HAP-1 (cell line): ENCODE measurements at regions not wholly inside any gene's neighbourhood (a gene's known extent, or its start where the extent isn't known, plus 50 kb on each side); places are given as distances from the start of the nearest gene placed in this dataset.

ENCODE experiments used
- DNase-seq, 2 experiments: peaks; one replicate each; pipeline ENCODE4 v3.0.0-alpha.2; 2016 to 2020; ENCODE audit warnings: low spot score in 2 of 2
- H3K27me3 ChIP-seq: fragments of 250-450 bp; sonication (Bioruptor Pico); 2 replicates; pipeline ENCODE4 v1.5.1; 2020; ENCODE audit warnings: low read depth, mild to moderate bottlenecking, moderate library complexity
- H3K36me3 ChIP-seq: fragments of 250-450 bp; sonication (Bioruptor Pico); replicated peaks from 2 replicates; pipeline ENCODE4 v1.5.1; 2020; ENCODE audit warnings: mild to moderate bottlenecking
- H3K4me1 ChIP-seq: fragments of 250-450 bp; sonication (Bioruptor Pico); 2 replicates; pipeline ENCODE4 v1.5.1; 2020; ENCODE audit warnings: mild to moderate bottlenecking
- H3K4me3 ChIP-seq: fragments of 250-450 bp; sonication (Bioruptor Pico); 2 replicates; pipeline ENCODE4 v1.5.1; 2020; ENCODE audit warnings: mild to moderate bottlenecking, moderate library complexity
- H3K9me3 ChIP-seq: fragments of 250-450 bp; sonication (Bioruptor Pico); 2 replicates; pipeline ENCODE4 v1.5.1; 2020; ENCODE audit warnings: mild to moderate bottlenecking, moderate library complexity
- in situ Hi-C: fragments of 300-500 bp; cut with MboI; formaldehyde crosslinking; loops from 3 replicates; pipeline ENCODE4 v1.14.3; 2020; ENCODE audit warnings: low sequenced_read_pairs, inconsistent platforms, mixed read lengths

DNA sequence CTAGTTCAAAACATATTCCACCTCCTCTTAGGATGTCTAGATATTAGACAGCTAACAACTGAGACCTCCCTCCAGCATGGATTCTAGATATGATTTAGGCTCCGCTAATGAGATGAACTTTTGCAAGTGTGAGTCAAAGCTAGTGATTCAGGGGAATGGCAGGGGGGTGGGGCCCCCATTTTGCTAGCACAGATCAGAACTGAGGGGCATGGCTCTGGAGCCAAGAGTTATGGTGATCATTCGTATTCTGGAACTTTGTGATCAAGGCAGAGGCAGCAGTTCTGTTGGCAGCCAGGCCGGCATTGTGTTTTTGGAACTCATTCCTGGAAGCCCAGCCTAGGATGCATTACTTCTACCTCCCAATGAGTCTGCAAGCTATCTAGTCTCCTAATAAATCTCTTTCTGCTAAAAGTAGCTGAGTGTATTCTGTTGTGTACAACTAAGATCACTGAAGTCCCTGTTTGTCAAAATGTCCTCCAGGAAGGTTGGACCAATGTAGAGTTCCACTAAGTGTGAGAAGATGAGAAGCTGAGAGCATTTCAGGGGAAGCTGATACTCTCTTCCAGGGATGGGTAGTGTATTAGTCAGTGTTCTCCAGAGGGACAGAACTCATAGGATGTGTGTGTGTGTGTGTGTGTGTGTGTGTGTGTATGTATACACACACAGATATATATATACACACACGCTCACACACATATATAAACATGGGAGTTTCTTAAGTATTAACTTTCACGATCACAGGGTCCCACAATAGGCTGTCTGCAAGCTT, 312.7 kb downstream of the TLE3 start:
- Histone ChIP-seq H3K4me1 (no peaks in the 10 kb centered on the region), H3K9me3 (no peaks in the 10 kb centered on the region; the same call in 1 of the 2 replicates), H3K4me3 (no peak overlapping the region), H3K36me3 (no peaks in the 10 kb centered on the region), H3K27me3 (peaks cover 16% of the 10 kb centered on the region)
- in situ Hi-C loops = no loop called here
- DNase-seq = no peak

GRCh38 chr15:69786136-69786701, 311.5 kb downstream of the TLE3 start:
- no peak for DNase-seq
- no peaks in the 10 kb centered on the region for H3K36me3 ChIP-seq
- in situ Hi-C loops = no loop called here
- no peak overlapping the region for H3K4me3 ChIP-seq
- H3K4me1 ChIP-seq = no peaks in the 10 kb centered on the region
- no peaks in the 10 kb centered on the region; the same call in 1 of the 2 replicates for H3K9me3 ChIP-seq
- H3K27me3 ChIP-seq = peaks cover 16% of the 10 kb centered on the region

GRCh38 chr15:69787791-69788190, 309.9 kb downstream of the TLE3 start:
- no peak overlapping the region for H3K4me3 ChIP-seq
- H3K4me1 ChIP-seq = no peaks in the 10 kb centered on the region
- peaks cover 7% of the 10 kb centered on the region for H3K27me3 ChIP-seq
- H3K9me3 ChIP-seq = no peaks in the 10 kb centered on the region; the same call in 1 of the 2 replicates
- in situ Hi-C loops = no loop called here
- no peak for DNase-seq
- H3K36me3 ChIP-seq = no peaks in the 10 kb centered on the region

DNA sequence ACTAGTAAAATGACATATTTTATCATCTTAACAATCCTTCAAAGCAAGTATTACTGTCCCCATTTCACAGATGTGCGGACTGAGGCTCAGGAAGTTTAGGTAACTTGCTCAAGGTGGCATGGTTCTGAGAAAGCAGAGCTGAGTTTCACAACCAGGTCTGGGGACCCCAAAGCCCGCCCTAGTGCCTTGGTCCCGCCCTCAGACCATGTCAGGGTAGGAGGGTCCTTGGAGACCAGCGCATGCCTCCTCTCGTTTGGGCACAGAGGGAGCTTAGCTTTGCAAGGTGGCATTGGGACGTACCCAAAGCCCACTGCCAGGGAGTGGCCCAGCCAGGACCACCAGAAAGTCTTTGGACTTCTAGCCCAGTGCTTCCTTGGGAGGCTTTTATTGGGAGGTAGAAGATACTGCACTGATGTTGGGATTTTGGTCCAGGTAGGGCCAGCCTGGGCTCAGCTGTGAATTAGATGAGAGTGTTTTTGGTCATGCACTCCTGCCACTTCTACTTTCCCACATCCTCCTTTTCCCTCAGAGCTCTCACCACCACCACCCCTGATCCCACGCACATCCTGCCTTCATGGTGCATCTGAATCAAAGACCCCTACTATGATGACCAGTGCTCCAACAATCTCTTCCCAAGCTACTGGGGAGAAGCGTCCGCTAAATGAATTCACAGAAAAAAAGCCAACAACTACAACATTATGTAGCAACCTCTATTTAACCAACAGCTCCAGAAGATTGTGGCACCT, 307.9 kb downstream of the TLE3 start:
- Histone ChIP-seq H3K4me3 (no peak overlapping the region), H3K36me3 (no peaks in the 10 kb centered on the region), H3K27me3 (peaks cover 2% of the 10 kb centered on the region), H3K4me1 (no peaks in the 10 kb centered on the region), H3K9me3 (no peaks in the 10 kb centered on the region; the same call in 1 of the 2 replicates)
- DNase-seq = no peak
- in situ Hi-C loops = no loop called here

- Histone ChIP-seq H3K27me3 (peaks cover 2% of the 10 kb centered on the region), H3K4me3 (no peak overlapping the region), H3K4me1 (no peaks in the 10 kb centered on the region), H3K36me3 (no peaks in the 10 kb centered on the region), H3K9me3 (no peaks in the 10 kb centered on the region; the same call in 1 of the 2 replicates)
- no peak for DNase-seq
- in situ Hi-C loops = no loop called here
Observed at GRCh38 chr15:69790632-69791031, 307.1 kb downstream of the TLE3 start.

DNA sequence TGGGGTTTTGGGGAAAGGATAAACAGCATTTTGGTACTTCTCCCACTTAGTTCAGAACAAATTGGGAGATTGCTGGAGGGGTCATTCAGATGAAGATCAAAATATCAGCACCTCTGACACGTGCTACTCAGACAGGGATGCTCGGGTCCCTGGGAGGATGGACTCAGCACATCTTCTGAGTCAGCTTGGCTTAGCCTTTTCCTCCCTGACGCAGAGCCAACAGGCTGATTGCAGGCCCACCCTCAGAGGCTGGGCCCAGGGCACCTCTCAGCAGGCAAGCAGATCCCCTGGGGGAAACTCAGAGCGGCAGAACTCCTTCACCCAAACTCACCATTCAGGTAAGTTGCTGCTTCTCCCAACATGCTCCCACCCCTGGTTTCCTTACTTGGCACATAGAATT, 304.9 kb downstream of the TLE3 start:
- no peak overlapping the region for H3K4me3 ChIP-seq
- H3K4me1 ChIP-seq = no peaks in the 10 kb centered on the region
- no peak for DNase-seq
- in situ Hi-C loops = no loop called here
- peaks cover 2% of the 10 kb centered on the region for H3K27me3 ChIP-seq
- no peaks in the 10 kb centered on the region for H3K36me3 ChIP-seq
- no peaks in the 10 kb centered on the region; the same call in 1 of the 2 replicates for H3K9me3 ChIP-seq

DNA sequence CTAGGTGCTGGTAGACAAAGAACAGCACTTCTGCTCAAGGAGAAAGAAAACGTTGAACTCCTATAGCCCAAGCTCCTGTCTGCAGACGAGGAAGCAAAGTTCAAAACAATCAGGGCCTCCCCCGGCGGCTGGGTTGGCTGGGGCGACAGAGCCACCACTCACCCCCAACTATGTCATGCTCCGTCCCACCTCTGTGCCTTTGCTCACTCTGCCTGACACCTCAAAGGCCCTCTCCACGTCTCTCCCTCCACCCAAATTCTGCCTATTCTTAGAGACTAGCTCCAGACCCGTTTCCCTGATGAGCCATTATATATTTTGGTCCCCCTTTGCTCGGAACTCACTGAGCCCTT, 304.3 kb downstream of the TLE3 start:
- Histone ChIP-seq H3K36me3 (no peaks in the 10 kb centered on the region), H3K27me3 (peaks cover 2% of the 10 kb centered on the region; the same call in 1 of the 2 replicates), H3K4me3 (no peak overlapping the region), H3K9me3 (no peaks in the 10 kb centered on the region; the same call in 1 of the 2 replicates), H3K4me1 (no peaks in the 10 kb centered on the region)
- in situ Hi-C loops = no loop called here
- DNase-seq = no peak

DNA sequence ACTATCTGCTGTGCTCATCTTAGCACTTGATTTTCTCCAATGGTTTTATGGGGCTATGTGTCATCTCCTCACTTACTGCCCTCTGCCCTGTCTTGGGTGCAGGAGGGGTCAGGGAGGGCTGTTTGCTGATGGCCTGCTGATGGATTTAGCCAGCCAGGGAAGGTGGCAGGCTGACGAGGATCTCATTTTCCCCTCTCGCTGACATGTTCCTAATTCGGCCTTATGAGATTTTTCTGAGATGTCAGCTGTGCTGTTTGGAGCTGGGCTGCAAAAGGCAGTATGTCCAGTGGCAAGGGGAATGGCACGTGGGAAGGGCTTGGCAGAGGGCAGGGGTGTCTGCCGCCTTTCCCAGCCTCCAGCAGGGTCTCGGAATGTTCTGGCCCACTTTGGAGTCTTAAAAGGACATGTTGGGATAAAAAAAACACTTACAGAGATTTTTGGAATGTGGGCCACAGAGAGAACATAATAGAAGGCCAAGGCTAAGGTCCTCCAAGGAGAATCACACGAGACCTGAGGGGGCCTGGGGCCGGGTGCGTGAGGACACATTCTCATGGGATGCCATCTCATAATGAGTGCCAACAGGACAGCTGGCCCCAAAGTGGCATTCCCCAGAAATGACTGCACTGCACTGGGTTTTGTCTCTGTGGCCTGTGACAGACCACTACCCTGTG, 303.8 kb downstream of the TLE3 start:
- DNase-seq = no peak
- Histone ChIP-seq H3K4me3 (no peak overlapping the region), H3K9me3 (no peaks in the 10 kb centered on the region; the same call in 1 of the 2 replicates), H3K36me3 (no peaks in the 10 kb centered on the region), H3K27me3 (peaks cover 2% of the 10 kb centered on the region; the same call in 1 of the 2 replicates), H3K4me1 (no peaks in the 10 kb centered on the region)
- in situ Hi-C loops = no loop called here

DNA sequence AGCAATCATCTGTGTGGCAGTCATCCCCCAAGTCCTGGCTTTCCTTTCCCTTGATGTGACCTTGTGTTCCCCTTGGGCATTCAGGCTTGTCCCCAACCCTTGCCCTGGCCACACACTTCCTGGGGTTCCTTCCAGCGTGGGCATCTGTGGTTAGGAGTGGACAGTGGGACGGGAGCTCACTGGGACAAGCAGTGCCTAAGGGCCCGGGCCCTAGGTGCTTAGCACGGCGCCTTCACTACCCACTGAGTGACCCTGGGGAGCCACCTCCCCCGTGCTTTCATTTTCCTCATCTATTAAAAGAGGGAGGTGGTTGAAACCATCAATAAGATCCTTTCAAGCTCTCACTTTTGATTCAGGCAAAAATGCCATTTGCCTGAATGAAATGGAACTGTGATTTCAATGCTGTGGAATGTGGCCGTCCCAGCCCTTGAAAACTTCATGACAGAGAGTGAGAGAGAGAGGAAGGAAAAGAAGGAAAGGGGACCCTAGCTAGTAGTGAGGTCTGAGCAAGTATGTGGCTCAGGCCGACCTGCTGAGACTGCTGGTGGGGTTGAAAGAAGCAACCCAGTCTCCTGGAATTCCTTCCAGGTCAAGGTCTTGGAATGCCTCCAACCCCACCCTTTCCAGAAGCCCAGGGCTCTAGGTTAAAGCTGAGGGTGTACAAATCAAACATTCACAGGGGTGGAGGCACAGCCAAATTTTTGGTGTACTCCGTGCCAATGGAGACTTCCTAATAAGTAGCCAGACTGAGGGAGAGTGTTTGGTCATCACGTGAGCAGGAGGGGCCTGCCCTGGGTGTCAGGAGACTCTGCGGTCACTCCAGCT, 302.9 kb downstream of the TLE3 start:
- in situ Hi-C loops = no loop called here
- no peaks in the 10 kb centered on the region for H3K36me3 ChIP-seq

DNA sequence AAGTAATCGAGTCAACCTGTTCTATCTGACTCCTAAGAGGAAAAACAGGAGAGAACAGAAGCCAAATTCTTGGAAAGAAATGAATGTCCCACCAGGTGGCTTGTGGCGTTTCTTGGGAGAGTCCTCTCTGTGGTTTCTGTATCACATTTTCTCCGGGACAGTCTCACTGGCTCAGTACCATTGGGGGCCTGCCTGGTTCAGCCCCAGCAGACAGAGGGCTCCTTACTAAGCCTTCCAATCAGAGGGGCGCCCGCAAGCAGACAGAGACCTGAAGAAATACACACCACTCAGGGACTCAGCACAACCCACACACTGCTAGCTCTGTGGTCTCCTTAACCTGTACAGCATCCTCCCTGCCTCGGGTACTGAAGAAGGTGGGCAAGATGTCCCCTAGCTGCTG, 302.1 kb downstream of the TLE3 start:
- Histone ChIP-seq H3K9me3 (no peaks in the 10 kb centered on the region), H3K36me3 (no peaks in the 10 kb centered on the region), H3K27me3 (peaks cover 2% of the 10 kb centered on the region; the same call in 1 of the 2 replicates), H3K4me3 (no peak overlapping the region), H3K4me1 (no peaks in the 10 kb centered on the region)
- in situ Hi-C loops = no loop called here
- DNase-seq = no peak

More for the DNA sequence above, 302.9 kb downstream of the TLE3 start:
- H3K9me3 ChIP-seq = no peaks in the 10 kb centered on the region
- H3K4me1 ChIP-seq = no peaks in the 10 kb centered on the region
- DNase-seq = no peak
- H3K4me3 ChIP-seq = no peak overlapping the region
- no peaks in the 10 kb centered on the region for H3K27me3 ChIP-seq

DNA sequence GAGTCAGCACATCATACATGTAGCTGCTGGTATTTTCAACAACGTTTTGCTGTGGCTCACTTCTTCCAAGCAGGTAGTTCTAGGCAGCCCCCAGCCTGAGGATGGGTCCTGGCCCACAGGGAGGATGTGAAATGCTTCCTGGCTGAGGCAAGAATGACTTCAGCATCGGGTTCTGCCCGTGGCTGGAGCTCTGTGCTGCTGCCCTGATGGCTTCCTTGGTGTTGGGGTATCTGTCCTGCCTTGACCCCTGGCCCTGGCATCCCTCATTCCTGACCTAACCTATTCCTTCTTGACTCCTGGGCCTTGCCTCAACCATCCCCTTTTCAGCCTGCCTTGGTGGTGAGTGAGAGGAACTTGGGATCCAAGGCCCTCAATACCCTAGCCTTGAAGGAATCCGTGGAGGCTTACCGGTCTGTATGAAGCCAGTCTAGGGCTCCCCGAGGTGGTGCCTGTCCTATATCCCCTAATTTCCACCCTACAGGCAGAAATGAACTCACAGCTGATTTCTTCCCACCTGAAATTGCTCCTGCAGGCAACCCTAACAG, 300.6 kb downstream of the TLE3 start:
- H3K4me1 ChIP-seq = no peaks in the 10 kb centered on the region
- DNase-seq = no peak
- H3K36me3 ChIP-seq = no peaks in the 10 kb centered on the region
- no peak overlapping the region for H3K4me3 ChIP-seq
- in situ Hi-C loops = no loop called here
- H3K9me3 ChIP-seq = no peaks in the 10 kb centered on the region
- H3K27me3 ChIP-seq = peaks cover 2% of the 10 kb centered on the region; the same call in 1 of the 2 replicates

GRCh38 chr15:69797615-69798014, 300.1 kb downstream of the TLE3 start:
- DNase-seq = no peak
- Histone ChIP-seq H3K27me3 (peaks cover 2% of the 10 kb centered on the region; the same call in 1 of the 2 replicates), H3K4me1 (no peaks in the 10 kb centered on the region), H3K9me3 (no peaks in the 10 kb centered on the region), H3K36me3 (no peaks in the 10 kb centered on the region), H3K4me3 (no peak overlapping the region)
- in situ Hi-C loops = no loop called here
